GM19452 (cell line): ENCODE measurements at regions not wholly inside any gene's neighbourhood (a gene's known extent, or its start where the extent isn't known, plus 50 kb on each side); places are given as distances from the start of the nearest gene placed in this dataset.

Experiments used
- ATAC-seq: cut with Tn5 transposase; IDR thresholded peaks from one replicate; pipeline ENCODE4 v1.9.1; 2021; ENCODE audit not compliant: unreplicated experiment

DNA sequence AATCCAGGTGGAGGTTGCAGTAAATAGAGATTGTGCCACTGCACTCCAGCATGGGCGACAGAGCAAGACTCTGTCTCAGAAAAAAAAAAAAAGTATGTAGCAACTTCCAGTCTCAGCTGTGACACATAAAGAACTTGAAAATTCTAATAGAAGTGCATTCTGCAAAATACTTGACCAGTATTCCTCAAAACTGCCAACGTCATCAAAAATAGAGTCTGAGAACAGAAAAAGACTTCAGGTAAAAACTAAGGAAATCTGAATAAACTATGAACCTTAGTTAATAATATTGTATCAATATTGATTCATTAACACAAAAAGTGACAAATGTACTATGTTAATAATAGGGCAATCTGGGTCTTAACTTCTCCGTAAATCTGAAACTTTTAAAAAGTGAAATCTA, 76.7 kb upstream of the WDR75 start:
- no peak for ATAC-seq

GRCh38 chr2:189366349-189366748, 74.9 kb upstream of the WDR75 start:
- no peak for ATAC-seq

DNA sequence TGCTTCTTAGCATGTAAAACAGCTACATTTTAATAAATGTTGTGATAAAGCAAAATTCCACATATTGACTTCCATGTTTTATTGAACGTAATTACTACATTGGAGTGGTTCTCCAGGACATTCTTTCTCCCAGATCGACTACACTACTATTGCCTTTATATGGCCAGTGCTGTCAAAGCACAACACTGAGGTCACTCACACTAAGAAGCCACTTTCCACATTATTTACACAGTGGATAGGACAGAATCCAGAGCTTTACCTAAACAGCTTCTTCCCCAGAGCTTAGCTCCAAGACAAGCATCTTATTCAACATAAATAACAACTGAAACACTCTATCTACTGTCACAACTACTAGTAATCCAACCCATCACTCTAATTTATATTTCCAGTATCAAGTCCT, 73.9 kb upstream of the WDR75 start:
- no peak for ATAC-seq

DNA sequence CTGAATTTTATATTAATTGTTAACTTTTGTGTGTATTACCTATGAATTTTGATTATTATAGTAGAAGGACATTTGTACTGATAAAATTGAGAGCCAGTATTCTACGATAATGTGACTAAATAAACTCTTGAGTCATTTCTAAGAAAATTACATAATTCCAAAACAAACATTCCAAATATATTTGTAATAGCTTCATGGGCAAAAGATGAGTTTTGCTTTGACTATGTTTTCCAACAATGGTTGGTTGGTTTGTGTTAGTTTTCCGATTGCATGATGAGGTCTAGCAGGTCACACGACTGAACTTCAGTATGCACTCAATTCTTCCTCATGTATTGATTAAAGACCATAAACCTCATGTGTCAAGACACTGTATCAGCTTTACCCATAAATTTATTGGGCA, 71.7 kb upstream of the WDR75 start:
- no peak for ATAC-seq

DNA sequence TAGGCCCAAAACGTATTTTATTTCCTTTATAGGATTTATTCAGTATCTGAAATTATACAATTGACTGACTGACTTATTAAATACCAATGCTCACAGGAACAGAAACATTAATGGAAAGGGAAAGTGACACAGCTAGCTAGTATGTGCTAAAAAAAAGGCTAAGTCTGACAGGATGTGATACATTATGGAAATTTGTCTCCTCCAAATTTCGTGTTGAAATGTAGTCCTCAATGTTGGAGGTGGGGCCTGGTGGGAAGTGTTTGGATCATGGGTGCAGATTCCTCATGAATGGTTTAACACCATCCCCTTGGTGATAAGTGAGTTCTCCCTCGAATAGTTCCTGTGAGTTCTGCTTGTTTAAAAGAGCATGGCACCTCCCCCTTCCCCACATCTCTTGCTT, 70.6 kb upstream of the WDR75 start:
- no peak for ATAC-seq

- no peak for ATAC-seq
These were observed 68.5 kb upstream of the WDR75 start for GRCh38 chr2:189372688-189373257.

- ATAC-seq = no peak
These were observed 66.8 kb upstream of the WDR75 start for GRCh38 chr2:189374481-189374880.

GRCh38 chr2:189375842-189376241, 65.4 kb upstream of the WDR75 start:
- ATAC-seq = no peak

- no peak for ATAC-seq
These were observed 62.0 kb upstream of the WDR75 start for GRCh38 chr2:189379287-189379630.

DNA sequence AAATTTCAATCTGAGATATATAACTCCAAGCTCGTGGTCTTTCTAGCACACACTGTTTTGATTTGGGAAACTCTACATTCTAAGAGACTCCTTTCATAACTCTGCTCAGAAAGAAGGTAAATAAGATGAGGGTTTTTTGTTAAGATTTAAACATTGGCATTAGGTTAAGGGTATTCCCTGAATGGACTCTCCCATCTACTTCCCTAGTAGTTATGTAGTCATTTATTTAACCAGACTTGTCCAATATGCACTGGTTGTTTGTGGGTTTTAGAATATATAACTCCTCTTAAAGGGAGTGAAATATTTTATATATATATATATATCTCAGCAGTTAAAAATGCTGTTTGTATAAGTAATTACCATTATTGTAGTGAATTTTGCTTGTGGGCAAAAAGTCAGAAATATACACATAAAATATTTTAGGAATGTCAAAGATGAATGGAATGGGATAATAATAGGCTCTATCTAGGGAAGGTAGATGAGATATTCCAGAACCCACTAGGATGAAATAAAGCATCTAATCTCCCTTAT, 61.5 kb upstream of the WDR75 start:
- no peak for ATAC-seq

GRCh38 chr2:189382668-189383067, 58.6 kb upstream of the WDR75 start:
- ATAC-seq = no peak

DNA sequence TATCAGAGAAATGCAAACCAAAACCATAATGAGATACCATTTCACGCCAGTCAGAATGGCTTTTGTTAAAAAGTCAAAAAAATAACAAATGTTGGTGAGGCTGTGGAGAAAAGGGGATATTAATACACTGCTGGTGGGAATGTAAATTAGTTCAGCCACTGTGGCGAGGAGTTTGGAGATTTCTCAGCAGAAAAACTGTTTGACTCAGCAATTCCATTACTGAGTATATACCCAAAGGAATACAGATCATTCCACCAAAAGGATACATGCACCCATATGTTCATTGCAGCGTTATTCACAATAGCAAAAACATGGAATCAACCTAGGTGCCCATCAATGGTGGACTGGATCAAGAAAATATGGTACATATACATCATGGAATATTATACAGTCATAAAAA, 54.5 kb upstream of the WDR75 start:
- ATAC-seq = no peak

DNA sequence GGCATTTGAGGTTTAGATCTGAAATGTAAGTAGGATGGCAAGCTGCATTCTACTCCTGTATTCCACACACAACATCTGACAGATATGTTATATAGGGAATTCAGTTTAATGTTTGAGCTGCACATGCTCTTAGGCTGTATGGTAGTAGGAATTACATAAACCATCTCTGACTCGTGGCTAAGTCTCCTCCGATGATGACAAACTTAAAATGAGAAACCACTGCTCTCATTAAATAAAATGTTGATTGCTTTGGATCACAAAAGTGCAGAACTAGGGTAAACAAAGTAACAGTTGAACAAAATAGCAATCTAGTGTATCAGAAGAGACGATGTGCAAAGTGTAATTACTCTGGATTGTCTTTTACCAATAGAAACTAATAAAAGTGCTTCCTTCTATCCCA, 50.1 kb upstream of the WDR75 start:
- ATAC-seq = no peak
